ENCODE measurements at regions not wholly inside any gene's neighbourhood (a gene's known extent, or its start where the extent isn't known, plus 50 kb on each side); places are given as distances from the start of the nearest gene placed in this dataset.
"Not testable (repeated sequence)": the region's sequence is repeated elsewhere in the genome, so short reads cannot be mapped to it uniquely, and the experiment has no call there.

DNA sequence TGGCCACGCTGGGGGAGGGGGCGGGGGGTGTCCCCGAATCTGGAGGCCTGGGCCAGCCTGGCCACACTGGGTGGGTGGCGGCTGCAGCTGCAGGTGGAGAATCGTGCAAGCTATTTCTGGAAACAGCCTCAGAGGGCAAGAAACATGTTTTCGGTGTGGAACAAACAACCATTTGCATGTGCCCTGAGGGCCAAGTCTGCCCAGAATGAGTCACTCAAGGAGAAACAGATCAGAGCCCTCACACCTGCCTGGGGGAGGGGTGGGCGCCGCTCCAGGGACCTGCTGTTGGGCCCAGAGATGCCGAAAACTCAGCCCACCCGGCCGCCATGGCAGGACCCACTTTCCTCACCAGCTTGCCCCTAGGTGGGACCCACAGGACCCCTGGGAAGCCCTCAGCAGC, 170.0 kb downstream of the TMEM121 start:
- H3K9me3 ChIP-seq (ENCODE audit: control insufficient read depth in 2 of 2, low read length in 2 of 2); H3K4me3 ChIP-seq (ENCODE audit: low read length in 2 of 2); H3K27ac ChIP-seq (ENCODE audit: low read depth in 2 of 2, low read length in 2 of 2); H3K27me3 ChIP-seq (ENCODE audit: control insufficient read depth in 2 of 2, insufficient read depth in 2 of 2, low read length in 2 of 2); H3K36me3 ChIP-seq (ENCODE audit: control insufficient read depth in 2 of 2, insufficient read depth in 2 of 2, low read length in 2 of 2); H3K9ac ChIP-seq (ENCODE audit: low read depth in 1 of 2, low read length in 2 of 2); H3K4me1 ChIP-seq (ENCODE audit: control insufficient read depth in 2 of 2, insufficient read depth in 2 of 2, low read length in 2 of 2): not testable (repeated sequence)

DNA sequence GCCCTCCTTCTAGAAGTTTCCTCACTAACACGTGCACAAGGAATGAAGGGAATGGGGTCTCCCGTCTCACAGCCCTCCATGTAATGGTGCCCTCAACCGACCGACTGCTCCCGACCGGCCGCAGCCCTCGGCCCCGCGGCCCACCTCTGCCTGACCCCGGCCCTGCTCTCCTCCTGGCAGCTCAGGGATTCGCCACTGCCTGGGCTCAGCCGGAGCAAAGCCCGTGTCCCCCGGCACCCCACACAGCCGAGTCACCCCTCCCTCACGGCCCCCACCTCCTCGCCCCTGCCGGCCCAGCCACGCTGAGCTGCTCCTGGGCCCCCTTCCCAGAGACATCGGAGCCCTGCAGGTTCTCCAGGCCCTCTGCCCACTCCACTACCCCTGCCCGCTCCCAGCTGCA, 171.0 kb downstream of the TMEM121 start:
- not testable (repeated sequence) for H3K4me3 ChIP-seq (ENCODE audit: low read length in 2 of 2); H3K9ac ChIP-seq (ENCODE audit: low read depth in 1 of 2, low read length in 2 of 2); H3K27me3 ChIP-seq (ENCODE audit: control insufficient read depth in 2 of 2, insufficient read depth in 2 of 2, low read length in 2 of 2); H3K4me1 ChIP-seq (ENCODE audit: control insufficient read depth in 2 of 2, insufficient read depth in 2 of 2, low read length in 2 of 2); H3K36me3 ChIP-seq (ENCODE audit: control insufficient read depth in 2 of 2, insufficient read depth in 2 of 2, low read length in 2 of 2); H3K27ac ChIP-seq (ENCODE audit: low read depth in 2 of 2, low read length in 2 of 2); H3K9me3 ChIP-seq (ENCODE audit: control insufficient read depth in 2 of 2, low read length in 2 of 2)

DNA sequence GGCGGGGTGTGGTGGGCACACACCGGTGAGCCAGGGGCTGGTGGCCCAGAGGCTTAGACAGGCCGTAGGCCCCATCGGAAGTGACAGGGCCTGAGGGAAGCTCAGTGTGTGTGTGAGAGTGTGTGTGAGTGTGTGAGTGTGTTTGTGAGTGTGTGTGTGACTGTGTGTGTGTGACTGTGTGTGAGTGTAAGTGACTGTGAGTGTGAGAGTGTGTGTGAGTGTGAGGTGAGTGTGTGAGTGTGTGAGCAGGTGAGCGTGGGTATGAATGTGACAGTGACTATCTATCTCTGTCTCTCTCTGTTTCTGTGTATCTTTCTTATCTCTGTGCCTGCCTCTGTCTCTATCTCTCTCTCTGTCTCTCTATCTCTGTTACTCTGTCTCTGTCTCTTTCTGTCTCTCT, 171.6 kb downstream of the TMEM121 start:
- not testable (repeated sequence) for H3K9me3 ChIP-seq (ENCODE audit: control insufficient read depth in 2 of 2, low read length in 2 of 2); H3K4me1 ChIP-seq (ENCODE audit: control insufficient read depth in 2 of 2, insufficient read depth in 2 of 2, low read length in 2 of 2); H3K27me3 ChIP-seq (ENCODE audit: control insufficient read depth in 2 of 2, insufficient read depth in 2 of 2, low read length in 2 of 2); H3K36me3 ChIP-seq (ENCODE audit: control insufficient read depth in 2 of 2, insufficient read depth in 2 of 2, low read length in 2 of 2); H3K27ac ChIP-seq (ENCODE audit: low read depth in 2 of 2, low read length in 2 of 2); H3K9ac ChIP-seq (ENCODE audit: low read depth in 1 of 2, low read length in 2 of 2); H3K4me3 ChIP-seq (ENCODE audit: low read length in 2 of 2)

DNA sequence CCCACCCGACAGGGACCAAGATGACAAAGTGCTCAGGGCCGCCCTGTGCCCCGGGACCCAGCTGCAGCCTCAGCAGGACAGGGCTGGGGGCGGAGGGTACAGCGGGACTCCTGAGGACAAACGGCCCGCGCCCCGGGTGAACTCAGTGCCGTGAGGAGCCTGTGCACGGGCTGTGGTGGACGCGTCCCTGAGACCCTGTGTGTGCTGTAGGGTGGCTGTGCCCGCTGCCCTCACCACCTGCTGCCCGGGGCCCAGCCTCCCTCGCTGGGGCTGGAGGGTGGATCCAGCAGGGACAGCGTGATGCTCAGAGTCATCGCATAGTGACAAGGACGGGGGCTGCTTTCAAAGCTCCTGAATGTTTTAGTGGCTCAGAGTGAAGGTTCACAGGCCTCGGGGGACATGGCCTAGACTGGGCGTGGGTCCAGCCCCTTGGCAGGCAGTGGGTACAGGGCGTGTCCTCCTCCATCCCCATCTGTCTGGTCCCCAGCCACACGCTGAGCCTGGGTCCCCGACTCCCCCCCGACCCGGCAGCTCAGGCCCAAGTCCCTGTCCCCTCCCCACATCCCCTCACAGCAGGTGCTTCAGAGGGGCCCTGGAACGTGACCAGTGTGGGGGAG, 172.7 kb downstream of the TMEM121 start:
- not testable (repeated sequence) for H3K9me3 ChIP-seq (ENCODE audit: control insufficient read depth in 2 of 2, low read length in 2 of 2); H3K4me3 ChIP-seq (ENCODE audit: low read length in 2 of 2); H3K9ac ChIP-seq (ENCODE audit: low read depth in 1 of 2, low read length in 2 of 2); H3K27ac ChIP-seq (ENCODE audit: low read depth in 2 of 2, low read length in 2 of 2); H3K36me3 ChIP-seq (ENCODE audit: control insufficient read depth in 2 of 2, insufficient read depth in 2 of 2, low read length in 2 of 2); H3K27me3 ChIP-seq (ENCODE audit: control insufficient read depth in 2 of 2, insufficient read depth in 2 of 2, low read length in 2 of 2); H3K4me1 ChIP-seq (ENCODE audit: control insufficient read depth in 2 of 2, insufficient read depth in 2 of 2, low read length in 2 of 2)

DNA sequence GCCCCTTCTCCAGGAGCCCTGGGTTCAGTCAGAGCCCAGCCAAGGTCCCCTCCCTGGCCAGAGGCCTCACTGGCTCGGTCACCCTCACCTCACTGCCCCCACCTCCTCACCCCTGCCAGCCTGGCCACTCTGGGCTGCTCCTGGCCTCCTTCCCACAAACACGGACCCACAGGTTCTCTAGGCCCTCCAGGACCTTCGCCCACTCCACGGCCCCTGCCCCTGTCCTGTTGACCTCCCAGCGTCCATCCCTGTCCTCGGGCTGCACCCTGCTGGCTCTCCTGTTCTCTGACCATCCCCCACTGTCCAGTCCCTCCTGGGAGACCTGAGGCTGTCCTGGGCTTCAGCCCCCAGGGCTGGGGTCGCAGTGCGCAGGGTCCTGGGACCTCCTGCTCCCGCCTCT, 173.3 kb downstream of the TMEM121 start:
- H3K4me1 ChIP-seq (ENCODE audit: control insufficient read depth in 2 of 2, insufficient read depth in 2 of 2, low read length in 2 of 2); H3K9ac ChIP-seq (ENCODE audit: low read depth in 1 of 2, low read length in 2 of 2); H3K36me3 ChIP-seq (ENCODE audit: control insufficient read depth in 2 of 2, insufficient read depth in 2 of 2, low read length in 2 of 2); H3K27ac ChIP-seq (ENCODE audit: low read depth in 2 of 2, low read length in 2 of 2); H3K27me3 ChIP-seq (ENCODE audit: control insufficient read depth in 2 of 2, insufficient read depth in 2 of 2, low read length in 2 of 2); H3K9me3 ChIP-seq (ENCODE audit: control insufficient read depth in 2 of 2, low read length in 2 of 2); H3K4me3 ChIP-seq (ENCODE audit: low read length in 2 of 2): not testable (repeated sequence)

DNA sequence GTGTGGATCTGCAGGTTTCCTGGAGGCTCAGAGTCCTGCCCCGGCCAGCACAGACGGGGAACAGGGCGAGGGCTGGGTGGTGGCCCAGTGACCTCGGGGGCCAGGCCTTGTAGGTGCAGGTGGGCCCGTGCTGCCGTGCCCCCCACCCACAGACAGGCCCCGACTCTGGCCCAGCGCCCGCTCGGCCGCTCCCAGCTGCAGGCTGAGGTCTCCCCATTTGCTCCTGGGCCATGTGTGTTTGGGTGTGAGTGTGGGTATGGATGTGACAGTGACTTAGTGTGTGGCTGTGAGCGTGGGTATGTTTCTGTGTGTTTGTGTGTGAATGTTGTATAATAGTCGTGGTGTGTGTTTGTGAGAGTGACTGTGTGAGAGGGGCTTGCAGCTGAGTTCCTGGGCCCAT, 173.8 kb downstream of the TMEM121 start:
- not testable (repeated sequence) for H3K27ac ChIP-seq (ENCODE audit: low read depth in 2 of 2, low read length in 2 of 2); H3K4me3 ChIP-seq (ENCODE audit: low read length in 2 of 2); H3K36me3 ChIP-seq (ENCODE audit: control insufficient read depth in 2 of 2, insufficient read depth in 2 of 2, low read length in 2 of 2); H3K4me1 ChIP-seq (ENCODE audit: control insufficient read depth in 2 of 2, insufficient read depth in 2 of 2, low read length in 2 of 2); H3K9me3 ChIP-seq (ENCODE audit: control insufficient read depth in 2 of 2, low read length in 2 of 2); H3K27me3 ChIP-seq (ENCODE audit: control insufficient read depth in 2 of 2, insufficient read depth in 2 of 2, low read length in 2 of 2); H3K9ac ChIP-seq (ENCODE audit: low read depth in 1 of 2, low read length in 2 of 2)

DNA sequence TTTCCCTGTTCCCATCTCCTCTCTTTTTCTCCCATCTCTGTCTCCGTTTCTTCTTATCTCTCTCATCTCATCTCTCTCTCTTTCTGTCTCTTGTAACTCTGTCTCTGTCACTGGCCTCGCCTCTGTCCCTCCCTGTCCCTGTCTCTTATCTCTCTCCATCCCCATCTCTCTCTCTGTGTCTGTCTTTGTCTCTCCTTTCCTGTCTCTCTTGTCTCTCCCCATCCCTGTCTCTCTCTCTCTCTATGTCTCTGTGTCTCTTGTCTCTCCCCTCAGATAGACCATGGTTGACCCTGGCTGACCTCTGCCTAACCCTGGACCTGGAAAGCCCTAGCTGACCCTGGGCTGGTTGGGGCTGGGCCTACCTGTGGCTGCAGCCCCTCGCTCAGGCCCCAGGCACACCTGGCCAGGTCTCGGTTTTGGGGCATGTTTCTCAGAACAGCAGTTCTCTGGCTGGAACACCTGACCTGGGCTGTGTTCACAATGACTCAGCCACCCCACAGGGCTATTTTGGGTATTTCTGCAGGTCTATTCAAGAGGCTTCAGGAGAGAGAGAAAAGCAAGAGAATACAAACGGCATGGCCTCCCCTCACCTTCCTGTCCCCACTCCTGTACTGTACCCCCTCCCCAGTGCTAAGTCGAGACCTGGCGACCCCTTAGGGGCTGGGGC, 174.4 kb downstream of the TMEM121 start:
- Histone ChIP-seq H3K36me3 (ENCODE audit: control insufficient read depth in 2 of 2, insufficient read depth in 2 of 2, low read length in 2 of 2) (no peaks in the 10 kb centered on the region), H3K27me3 (ENCODE audit: control insufficient read depth in 2 of 2, insufficient read depth in 2 of 2, low read length in 2 of 2) (no peaks in the 10 kb centered on the region), H3K9ac (ENCODE audit: low read depth in 1 of 2, low read length in 2 of 2) (no peak overlapping the region), H3K4me1 (ENCODE audit: control insufficient read depth in 2 of 2, insufficient read depth in 2 of 2, low read length in 2 of 2) (no peaks in the 10 kb centered on the region), H3K9me3 (ENCODE audit: control insufficient read depth in 2 of 2, low read length in 2 of 2) (no peaks in the 10 kb centered on the region), H3K4me3 (ENCODE audit: low read length in 2 of 2) (no peak overlapping the region), H3K27ac (ENCODE audit: low read depth in 2 of 2, low read length in 2 of 2) (peak overlapping the region in 1 of 2 donors; percentile 6)

DNA sequence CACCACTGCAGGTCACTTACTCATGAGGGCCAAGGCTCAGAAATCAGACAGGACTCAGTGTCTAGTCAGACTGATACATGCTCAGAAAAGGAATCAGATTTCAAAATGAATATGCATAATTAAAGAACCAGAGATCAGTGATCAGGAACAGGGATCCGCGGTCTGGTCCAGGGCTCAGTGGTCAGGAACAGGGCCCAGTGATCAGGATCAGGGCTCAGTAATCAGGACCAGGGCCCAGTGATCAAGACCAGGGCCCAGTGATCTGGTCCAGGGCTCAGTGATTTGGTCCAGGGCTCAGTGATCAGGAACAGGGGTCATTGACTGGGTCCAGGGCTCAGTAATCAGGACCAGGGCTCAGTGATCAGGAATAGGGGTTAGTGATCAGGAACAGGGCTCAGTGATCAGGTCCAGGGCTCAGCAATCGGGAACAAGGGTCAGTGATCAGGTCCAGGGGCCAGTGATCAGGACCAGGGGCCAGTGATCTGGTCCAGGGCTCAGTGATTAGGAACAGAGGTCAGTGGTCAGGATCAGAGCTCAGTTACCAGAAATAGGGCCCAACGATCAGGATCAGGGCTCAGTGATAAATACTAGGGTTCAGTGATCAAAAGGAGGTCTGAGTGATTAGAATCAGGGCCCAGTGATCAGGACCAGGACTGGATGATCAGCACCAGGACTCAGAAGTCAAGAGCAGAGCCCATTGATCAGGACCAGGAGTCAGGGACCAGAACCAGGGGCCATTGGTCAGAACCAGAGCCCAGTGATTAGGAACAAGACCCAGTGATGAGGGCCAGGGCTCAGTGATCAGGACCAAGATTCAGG, 175.3 kb downstream of the TMEM121 start:
- no peak overlapping the region for H3K9ac ChIP-seq (ENCODE audit: low read depth in 1 of 2, low read length in 2 of 2)
- no peaks in the 10 kb centered on the region for H3K27me3 ChIP-seq (ENCODE audit: control insufficient read depth in 2 of 2, insufficient read depth in 2 of 2, low read length in 2 of 2)
- H3K4me1 ChIP-seq (ENCODE audit: control insufficient read depth in 2 of 2, insufficient read depth in 2 of 2, low read length in 2 of 2): no peaks in the 10 kb centered on the region
- H3K9me3 ChIP-seq (ENCODE audit: control insufficient read depth in 2 of 2, low read length in 2 of 2): no peaks in the 10 kb centered on the region
- no peaks in the 10 kb centered on the region for H3K36me3 ChIP-seq (ENCODE audit: control insufficient read depth in 2 of 2, insufficient read depth in 2 of 2, low read length in 2 of 2)
- peak overlapping the region in 1 of 2 donors; percentile 28 for H3K27ac ChIP-seq (ENCODE audit: low read depth in 2 of 2, low read length in 2 of 2)
- no peak overlapping the region for H3K4me3 ChIP-seq (ENCODE audit: low read length in 2 of 2)

DNA sequence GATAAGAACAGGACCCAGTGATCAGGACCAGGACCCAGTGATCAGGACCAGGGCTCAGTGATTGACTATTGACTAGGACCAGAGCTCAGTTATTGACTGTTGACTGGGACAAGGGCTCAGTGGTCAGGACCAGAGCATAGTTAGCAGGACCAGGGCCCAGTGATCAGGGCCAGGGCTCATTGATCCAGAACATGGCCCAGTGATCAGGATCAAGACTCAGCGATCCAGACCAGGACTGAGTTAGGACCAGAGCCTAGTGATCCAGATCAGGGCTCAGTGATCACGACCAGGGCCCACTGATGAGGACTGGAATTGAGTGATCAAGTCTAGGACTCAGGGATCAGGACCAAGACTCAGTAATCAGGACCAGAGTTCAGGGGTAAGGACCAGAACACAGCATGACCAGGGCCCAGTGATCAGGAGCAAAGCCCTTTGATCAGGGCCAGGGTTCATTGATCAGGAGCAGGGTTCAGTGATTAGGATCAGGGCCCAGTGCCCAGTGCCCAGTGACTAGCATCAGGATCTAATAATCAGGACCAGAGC, 176.0 kb downstream of the TMEM121 start:
- H3K9me3 ChIP-seq (ENCODE audit: control insufficient read depth in 2 of 2, low read length in 2 of 2): no peaks in the 10 kb centered on the region
- H3K9ac ChIP-seq (ENCODE audit: low read depth in 1 of 2, low read length in 2 of 2): no peak overlapping the region
- H3K27me3 ChIP-seq (ENCODE audit: control insufficient read depth in 2 of 2, insufficient read depth in 2 of 2, low read length in 2 of 2): no peaks in the 10 kb centered on the region
- H3K4me3 ChIP-seq (ENCODE audit: low read length in 2 of 2): no peak overlapping the region
- no peaks in the 10 kb centered on the region for H3K4me1 ChIP-seq (ENCODE audit: control insufficient read depth in 2 of 2, insufficient read depth in 2 of 2, low read length in 2 of 2)
- peak overlapping the region in 1 of 2 donors; percentile 28 for H3K27ac ChIP-seq (ENCODE audit: low read depth in 2 of 2, low read length in 2 of 2)
- H3K36me3 ChIP-seq (ENCODE audit: control insufficient read depth in 2 of 2, insufficient read depth in 2 of 2, low read length in 2 of 2): no peaks in the 10 kb centered on the region

DNA sequence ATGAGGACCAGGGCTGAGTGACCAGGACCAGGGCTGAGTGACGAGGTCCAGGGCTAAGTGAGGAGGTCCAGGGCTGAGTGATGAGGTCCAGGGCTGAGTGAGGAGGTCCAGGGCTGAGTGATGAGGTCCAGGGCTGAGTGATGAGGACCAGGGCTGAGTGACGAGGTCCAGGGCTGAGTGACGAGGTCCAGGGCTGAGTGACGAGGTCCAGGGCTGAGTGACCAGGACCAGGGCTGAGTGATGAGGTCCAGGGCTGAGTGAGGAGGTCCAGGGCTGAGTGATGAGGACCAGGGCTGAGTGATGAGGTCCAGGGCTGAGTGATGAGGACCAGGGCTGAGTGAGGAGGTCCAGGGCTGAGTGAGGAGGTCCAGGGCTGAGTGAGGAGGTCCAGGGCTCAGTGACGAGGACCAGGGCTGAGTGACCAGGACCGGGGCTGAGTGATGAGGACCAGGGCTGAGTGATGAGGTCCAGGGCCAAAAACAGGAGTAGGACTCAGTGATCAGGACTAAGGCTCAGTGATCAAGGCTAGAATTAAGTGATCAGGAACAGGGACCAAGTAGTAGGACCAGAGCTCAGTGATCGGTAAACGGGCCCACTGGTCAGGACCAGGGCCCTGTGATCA, 176.8 kb downstream of the TMEM121 start:
- not testable (repeated sequence) for H3K4me3 ChIP-seq (ENCODE audit: low read length in 2 of 2); H3K36me3 ChIP-seq (ENCODE audit: control insufficient read depth in 2 of 2, insufficient read depth in 2 of 2, low read length in 2 of 2); H3K27ac ChIP-seq (ENCODE audit: low read depth in 2 of 2, low read length in 2 of 2); H3K4me1 ChIP-seq (ENCODE audit: control insufficient read depth in 2 of 2, insufficient read depth in 2 of 2, low read length in 2 of 2); H3K27me3 ChIP-seq (ENCODE audit: control insufficient read depth in 2 of 2, insufficient read depth in 2 of 2, low read length in 2 of 2); H3K9me3 ChIP-seq (ENCODE audit: control insufficient read depth in 2 of 2, low read length in 2 of 2); H3K9ac ChIP-seq (ENCODE audit: low read depth in 1 of 2, low read length in 2 of 2)
